GM23248 (cell line): ENCODE measurements at regions not wholly inside any gene's neighbourhood (a gene's known extent, or its start where the extent isn't known, plus 50 kb on each side); places are given as distances from the start of the nearest gene placed in this dataset.

Experiments used
- EZH2 ChIP-seq: fragments of 200-600 bp; sonication (generic); IDR thresholded peaks from 2 replicates; pipeline ENCODE4 v1.6.1; 2018; ENCODE audit warnings: antibody characterized with exemption, mild to moderate bottlenecking; ENCODE audit not compliant: insufficient read depth, poor library complexity, severe bottlenecking
- EZH2phosphoT487 ChIP-seq: fragments of 200-600 bp; sonication (generic); IDR thresholded peaks from 2 replicates; pipeline ENCODE4 v1.6.1; 2018; ENCODE audit warnings: antibody characterized with exemption, moderate library complexity, mild to moderate bottlenecking, low read depth; ENCODE audit not compliant: insufficient read depth

DNA sequence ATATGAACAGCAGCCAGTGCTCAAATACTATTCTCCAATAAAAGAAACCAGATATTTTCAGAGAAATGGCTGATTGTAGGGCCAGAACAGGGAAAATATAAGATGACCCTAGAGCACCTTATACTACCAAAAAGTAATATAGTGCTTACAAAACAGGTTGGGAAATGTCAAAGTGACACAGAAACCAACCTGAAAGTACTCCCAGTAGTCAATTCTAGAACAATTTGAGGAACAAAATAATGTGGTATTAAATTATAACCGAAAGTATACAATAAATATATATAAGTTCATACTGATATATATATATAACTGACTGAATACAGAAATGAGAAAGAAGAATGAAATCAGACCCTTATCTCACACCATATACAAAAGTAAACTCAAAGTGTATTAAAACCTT is 657.2 kb upstream of the PHF14 start:
- TF ChIP-seq EZH2 (no peak), EZH2phosphoT487 (no peak)
